ENCODE measurements at regions not wholly inside any gene's neighbourhood (a gene's known extent, or its start where the extent isn't known, plus 50 kb on each side); places are given as distances from the start of the nearest gene placed in this dataset.
"Not testable (repeated sequence)": the region's sequence is repeated elsewhere in the genome, so short reads cannot be mapped to it uniquely, and the experiment has no call there.

DNA sequence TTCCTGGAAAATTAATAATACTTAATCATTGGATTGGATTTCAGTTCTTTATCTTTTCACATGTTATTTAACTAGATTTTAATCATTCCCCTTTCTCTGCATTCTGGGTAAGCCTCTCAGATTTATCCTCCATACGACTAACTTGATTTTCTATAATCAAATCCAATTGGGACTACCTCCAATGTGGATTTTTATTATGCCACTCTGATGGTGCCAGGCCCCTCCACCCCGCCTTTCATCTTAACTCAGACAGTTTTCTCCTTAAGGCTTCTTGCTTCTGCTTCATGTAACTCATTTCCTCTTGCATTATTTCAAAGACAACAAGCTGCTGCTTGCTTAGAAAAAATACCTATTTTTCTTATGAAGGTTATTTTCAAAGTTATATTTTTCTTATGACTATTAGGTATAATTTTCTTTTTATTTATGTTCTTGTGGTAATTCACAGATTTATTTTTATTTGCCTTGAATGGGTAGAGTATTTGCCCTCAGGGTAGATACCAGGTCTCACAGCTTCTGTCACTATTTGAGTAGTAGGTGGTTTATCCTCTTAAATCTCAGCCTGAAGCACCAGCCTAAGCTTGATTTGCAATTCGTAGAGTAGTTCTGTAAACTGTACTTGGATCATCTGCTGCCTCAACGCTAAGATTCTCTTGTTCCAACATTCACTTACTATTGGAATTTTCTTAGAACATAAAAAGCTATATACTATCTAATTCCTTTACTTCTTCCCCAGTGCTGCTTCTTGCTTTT, 659.0 kb upstream of the ARRDC3 start:
- no peaks in the 10 kb centered on the region for H3K4me1 ChIP-seq
- H3K27ac ChIP-seq: no peak overlapping the region
- intact Hi-C loops (cut with DNase I; ENCODE audit: low total_unique reads): no loop called here
- no peaks in the 10 kb centered on the region for H3K9me3 ChIP-seq
- no peak for ATAC-seq
- TF ChIP-seq POLR2A (IDR thresholded peaks at IDR 0.05) (no peak), CTCF (IDR thresholded peaks at IDR 0.05 in 4 of 5, conservative IDR thresholded peaks at IDR 0.05 in 1 of 5) (no peak)
- H3K36me3 ChIP-seq: no peaks in the 10 kb centered on the region
- no peaks in the 10 kb centered on the region for H3K27me3 ChIP-seq
- DNase-seq: no peak
- in situ Hi-C loops (cut with MboI; ENCODE audit: low sequenced_read_pairs in 4 of 4): no loop called here
- no peak overlapping the region for H3K4me3 ChIP-seq

DNA sequence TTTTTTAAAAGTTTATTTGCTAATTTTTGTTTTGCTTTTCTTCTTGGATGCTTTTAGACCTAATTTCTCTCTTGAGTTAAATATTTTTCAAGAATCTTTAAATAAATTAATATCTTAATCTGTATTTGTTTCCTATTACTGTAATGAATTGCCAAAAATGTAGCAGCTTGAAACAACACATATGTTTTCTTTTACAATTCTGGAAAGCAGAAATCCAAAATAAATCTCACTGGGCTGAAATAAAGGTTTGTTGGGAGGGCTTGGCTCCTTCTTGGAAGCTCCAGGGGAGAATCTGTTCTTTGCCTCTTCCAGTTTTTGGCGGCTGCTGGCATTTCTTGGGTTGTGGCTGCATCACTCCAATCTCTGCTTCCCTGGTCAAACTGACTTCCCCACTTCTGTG, 658.1 kb upstream of the ARRDC3 start:
- in situ Hi-C loops (cut with MboI; ENCODE audit: low sequenced_read_pairs in 4 of 4) (no loop called here), intact Hi-C loops (cut with DNase I; ENCODE audit: low total_unique reads) (no loop called here)
- Histone ChIP-seq H3K9me3 (no peaks in the 10 kb centered on the region), H3K4me3 (no peak overlapping the region), H3K27me3 (no peaks in the 10 kb centered on the region), H3K36me3 (no peaks in the 10 kb centered on the region), H3K4me1 (no peaks in the 10 kb centered on the region), H3K27ac (no peak overlapping the region)
- no peak for DNase-seq
- TF ChIP-seq CTCF (IDR thresholded peaks at IDR 0.05 in 4 of 5, conservative IDR thresholded peaks at IDR 0.05 in 1 of 5): no peak
- TF ChIP-seq POLR2A (IDR thresholded peaks at IDR 0.05): no peak
- ATAC-seq: no peak

GRCh38 chr5:92029792-92030191, 646.7 kb upstream of the ARRDC3 start:
- intact Hi-C loops (cut with DNase I; ENCODE audit: low total_unique reads); DNase-seq; H3K9me3 ChIP-seq; H3K27ac ChIP-seq; in situ Hi-C loops (cut with MboI; ENCODE audit: low sequenced_read_pairs in 4 of 4); ATAC-seq; H3K36me3 ChIP-seq; H3K4me1 ChIP-seq; H3K27me3 ChIP-seq; H3K4me3 ChIP-seq: not testable (repeated sequence)

DNA sequence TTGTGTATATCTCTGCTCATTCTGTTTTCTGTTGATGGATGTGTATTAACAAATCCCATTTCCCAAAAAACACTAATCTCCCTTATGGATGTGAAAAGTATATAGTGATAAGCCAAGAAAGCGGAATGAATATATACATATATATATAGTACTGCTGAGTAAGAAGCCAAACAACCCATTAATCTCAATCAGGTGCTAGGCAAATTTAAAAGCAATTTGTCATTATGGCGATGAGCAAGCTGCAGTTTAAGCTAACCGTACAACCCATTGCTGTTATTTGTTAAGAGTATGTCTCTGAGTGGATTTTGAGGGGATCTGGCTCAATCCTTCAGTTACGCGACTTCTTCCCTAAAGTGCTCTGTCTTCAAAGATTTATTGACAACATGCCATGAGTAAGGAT, 640.4 kb upstream of the ARRDC3 start:
- Histone ChIP-seq H3K4me3 (no peak overlapping the region), H3K36me3 (no peaks in the 10 kb centered on the region), H3K27me3 (no peaks in the 10 kb centered on the region), H3K27ac (no peak overlapping the region), H3K4me1 (no peaks in the 10 kb centered on the region), H3K9me3 (no peaks in the 10 kb centered on the region)
- DNase-seq (no peak), ATAC-seq (no peak)
- intact Hi-C loops (cut with DNase I; ENCODE audit: low total_unique reads) (no loop called here), in situ Hi-C loops (cut with MboI; ENCODE audit: low sequenced_read_pairs in 4 of 4) (no loop called here)
- no peak for TF ChIP-seq CTCF (IDR thresholded peaks at IDR 0.05 in 4 of 5, conservative IDR thresholded peaks at IDR 0.05 in 1 of 5)
- TF ChIP-seq POLR2A (IDR thresholded peaks at IDR 0.05): no peak

- intact Hi-C loops (cut with DNase I; ENCODE audit: low total_unique reads): no loop called here
- no peaks in the 10 kb centered on the region for H3K27me3 ChIP-seq
- TF ChIP-seq POLR2A (IDR thresholded peaks at IDR 0.05) (no peak), CTCF (IDR thresholded peaks at IDR 0.05 in 4 of 5, conservative IDR thresholded peaks at IDR 0.05 in 1 of 5) (no peak)
- H3K36me3 ChIP-seq: no peaks in the 10 kb centered on the region
- H3K9me3 ChIP-seq: no peaks in the 10 kb centered on the region
- no peak overlapping the region for H3K4me3 ChIP-seq
- ATAC-seq (no peak), DNase-seq (no peak)
- H3K27ac ChIP-seq: no peak overlapping the region
- in situ Hi-C loops (cut with MboI; ENCODE audit: low sequenced_read_pairs in 4 of 4): no loop called here
- H3K4me1 ChIP-seq: no peaks in the 10 kb centered on the region
Observed at GRCh38 chr5:92023141-92023471, 640.0 kb upstream of the ARRDC3 start.
